IMR-90 (cell line): ENCODE measurements at regions not wholly inside any gene's neighbourhood (a gene's known extent, or its start where the extent isn't known, plus 50 kb on each side); places are given as distances from the start of the nearest gene placed in this dataset.

ENCODE experiments used
- CEBPB ChIP-seq: IDR thresholded peaks from 2 replicates; pipeline ENCODE4 v1.6.1; 2012; ENCODE audit warnings: low read depth, low read length, improper control_type of control experiment
- CTCF ChIP-seq: conservative IDR thresholded peaks from 2 replicates; pipeline ENCODE4 v1.5.1; 2012; ENCODE audit warnings: mild to moderate bottlenecking, low read depth, low read length, improper control_type of control experiment
- MAFK ChIP-seq: IDR thresholded peaks from 2 replicates; pipeline ENCODE4 v1.6.1; 2012; ENCODE audit warnings: low read depth, low read length, improper control_type of control experiment
- MXI1 ChIP-seq: IDR thresholded peaks from 2 replicates; pipeline ENCODE4 v1.6.1; 2012; ENCODE audit warnings: low read depth, mild to moderate bottlenecking, low read length, moderate library complexity, borderline replicate concordance
- NFE2L2 ChIP-seq: fragments of 150-350 bp; IDR thresholded peaks from 2 replicates; pipeline ENCODE4 v1.6.1; 2016; ENCODE audit warnings: low read depth, mild to moderate bottlenecking, low read length
- POLR2A ChIP-seq: IDR thresholded peaks from 2 replicates; pipeline ENCODE4 v1.6.1; 2012; ENCODE audit warnings: mild to moderate bottlenecking, low read depth, low read length
- RAD21 ChIP-seq: IDR thresholded peaks from 2 replicates; pipeline ENCODE4 v1.6.1; 2012; ENCODE audit warnings: low read length, improper control_type of control experiment
- SMC3 ChIP-seq: fragments of 150-350 bp; IDR thresholded peaks from 2 replicates; pipeline ENCODE4 v1.6.1; 2016; ENCODE audit warnings: low read depth, mild to moderate bottlenecking, antibody characterized with exemption, low read length, moderate library complexity
- USF2 ChIP-seq: fragments of 150-350 bp; IDR thresholded peaks from 2 replicates; pipeline ENCODE4 v1.6.1; 2017; ENCODE audit warnings: mild to moderate bottlenecking, antibody characterized with exemption, low read length, low read depth
- TF ChIP-seq, protein P1 (sequence below): fragments of 150-350 bp; IDR thresholded peaks from 2 replicates; pipeline ENCODE4 v1.6.1; 2016; ENCODE audit warnings: low read depth, mild to moderate bottlenecking, low read length, moderate library complexity, borderline replicate concordance

DNA sequence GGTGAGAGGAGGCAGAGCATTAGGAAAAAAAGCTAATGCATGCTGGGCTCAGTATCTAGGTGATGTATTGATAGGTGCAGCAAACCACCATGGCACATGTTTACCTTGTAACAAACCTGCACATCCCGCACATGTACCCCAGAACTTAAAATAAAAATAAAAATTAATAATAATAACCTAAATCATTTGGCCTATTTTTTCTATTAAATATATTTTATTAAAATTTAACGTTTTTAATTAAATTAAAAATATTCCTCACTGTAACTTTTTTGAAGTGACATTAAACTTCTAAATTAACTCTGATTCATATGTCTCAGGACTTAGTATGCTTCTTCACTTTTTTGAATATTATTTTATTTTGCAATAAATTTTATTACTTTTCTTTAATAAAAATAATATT is 83.7 kb upstream of the PARP8 start:
- no peak for TF ChIP-seq MAFK
- TF ChIP-seq CTCF, result no peak
- no peak for TF ChIP-seq CEBPB
- no peak for TF ChIP-seq MXI1
- no peak for TF ChIP-seq RAD21
- TF ChIP-seq POLR2A, result no peak
- TF ChIP-seq, protein P1, sequence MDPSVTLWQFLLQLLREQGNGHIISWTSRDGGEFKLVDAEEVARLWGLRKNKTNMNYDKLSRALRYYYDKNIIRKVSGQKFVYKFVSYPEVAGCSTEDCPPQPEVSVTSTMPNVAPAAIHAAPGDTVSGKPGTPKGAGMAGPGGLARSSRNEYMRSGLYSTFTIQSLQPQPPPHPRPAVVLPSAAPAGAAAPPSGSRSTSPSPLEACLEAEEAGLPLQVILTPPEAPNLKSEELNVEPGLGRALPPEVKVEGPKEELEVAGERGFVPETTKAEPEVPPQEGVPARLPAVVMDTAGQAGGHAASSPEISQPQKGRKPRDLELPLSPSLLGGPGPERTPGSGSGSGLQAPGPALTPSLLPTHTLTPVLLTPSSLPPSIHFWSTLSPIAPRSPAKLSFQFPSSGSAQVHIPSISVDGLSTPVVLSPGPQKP, result no peak
- TF ChIP-seq SMC3, result no peak
- no peak for TF ChIP-seq NFE2L2
- TF ChIP-seq USF2, result no peak
